Duodenal mucosa (tissue), 2 donors: ENCODE measurements at regions not wholly inside any gene's neighbourhood (a gene's known extent, or its start where the extent isn't known, plus 50 kb on each side); places are given as distances from the start of the nearest gene placed in this dataset.

Source experiments
- H3K27ac ChIP-seq: one replicate; pipeline ENCODE4 v1.7.0; 2013; ENCODE audit warnings: low read depth, low read length
- H3K27me3 ChIP-seq, 2 donors: one replicate each; pipeline ENCODE4 v1.7.0; 2013; ENCODE audit warnings: low read length in 2 of 2, control low read depth in 1 of 2; ENCODE audit not compliant: insufficient read depth in 2 of 2, control insufficient read depth in 1 of 2
- H3K36me3 ChIP-seq, 2 donors: one replicate each; pipeline ENCODE4 v1.7.0; 2013; ENCODE audit warnings: low read length in 2 of 2, control low read depth in 1 of 2; ENCODE audit not compliant: insufficient read depth in 2 of 2, control insufficient read depth in 1 of 2
- H3K4me1 ChIP-seq, 2 donors: one replicate each; pipeline ENCODE4 v1.7.0; 2013; ENCODE audit warnings: low read length in 2 of 2, control low read depth in 1 of 2; ENCODE audit not compliant: insufficient read depth in 2 of 2, control insufficient read depth in 1 of 2
- H3K4me3 ChIP-seq, 2 donors: one replicate each; pipeline ENCODE4 v1.7.0; 2013; ENCODE audit warnings: low read length in 2 of 2, low read depth in 1 of 2
- H3K9ac ChIP-seq, 2 donors: one replicate each; pipeline ENCODE4 v1.7.0; 2013; ENCODE audit warnings: low read length in 2 of 2, low read depth in 1 of 2
- H3K9me3 ChIP-seq, 2 donors: one replicate each; pipeline ENCODE4 v1.7.0; 2013; ENCODE audit warnings: low read length in 2 of 2, control low read depth in 1 of 2; ENCODE audit not compliant: control insufficient read depth in 1 of 2

- Histone ChIP-seq H3K4me1 (peaks cover 17 to 19% of the 10 kb centered on the region in 2 donors), H3K36me3 (no peaks in the 10 kb centered on the region), H3K27ac (no peak overlapping the region)
Measured at GRCh38 chr1:168923521-168924136, 182.9 kb upstream of the ATP1B1 start.

DNA sequence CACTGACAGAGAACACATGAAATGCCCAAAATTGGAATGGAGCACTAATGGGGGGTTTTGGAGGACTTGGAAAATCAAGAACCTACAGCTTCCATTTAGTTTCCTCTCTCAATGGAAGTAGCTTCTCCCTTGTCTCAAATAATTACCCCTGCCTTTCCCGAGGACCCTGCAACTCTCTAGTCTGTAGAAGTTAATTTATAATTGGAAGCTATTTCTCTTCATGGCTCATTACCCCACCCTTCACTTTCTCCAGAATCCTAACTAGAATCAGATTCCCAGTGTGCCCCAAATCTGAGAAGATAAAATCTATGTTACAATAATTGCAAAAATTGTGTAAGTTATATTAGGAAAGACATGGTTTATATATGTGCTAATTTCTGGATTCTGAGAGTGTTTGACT, 181.5 kb upstream of the ATP1B1 start:
- Histone ChIP-seq H3K9me3 (no peaks in the 10 kb centered on the region), H3K27ac (no peak overlapping the region), H3K36me3 (no peaks in the 10 kb centered on the region), H3K27me3 (no peaks in the 10 kb centered on the region), H3K4me1 (peaks cover 17 to 19% of the 10 kb centered on the region in 2 donors), H3K4me3 (no peak overlapping the region), H3K9ac (no peak overlapping the region)

More at GRCh38 chr1:168923521-168924136, 182.9 kb upstream of the ATP1B1 start:
- H3K4me3 ChIP-seq = no peak overlapping the region
- no peaks in the 10 kb centered on the region for H3K27me3 ChIP-seq
- no peak overlapping the region for H3K9ac ChIP-seq
- no peaks in the 10 kb centered on the region for H3K9me3 ChIP-seq

- no peak overlapping the region for H3K9ac ChIP-seq
- H3K9me3 ChIP-seq = no peaks in the 10 kb centered on the region
- no peak overlapping the region for H3K4me3 ChIP-seq
- H3K27ac ChIP-seq = no peak overlapping the region
- H3K27me3 ChIP-seq = no peaks in the 10 kb centered on the region
- no peaks in the 10 kb centered on the region for H3K36me3 ChIP-seq
- peaks cover 12% of the 10 kb centered on the region in 2 donors for H3K4me1 ChIP-seq
Measured at GRCh38 chr1:168926236-168926635, 180.3 kb upstream of the ATP1B1 start.

- H3K9ac ChIP-seq = no peak overlapping the region
- H3K4me3 ChIP-seq = no peak overlapping the region
- H3K4me1 ChIP-seq = no peaks in the 10 kb centered on the region
- H3K9me3 ChIP-seq = peaks cover 0 to 4% of the 10 kb centered on the region in 2 donors
- H3K27me3 ChIP-seq = no peaks in the 10 kb centered on the region
- no peak overlapping the region for H3K27ac ChIP-seq
- H3K36me3 ChIP-seq = no peaks in the 10 kb centered on the region
Measured at GRCh38 chr1:168932539-168932938, 174.0 kb upstream of the ATP1B1 start.

DNA sequence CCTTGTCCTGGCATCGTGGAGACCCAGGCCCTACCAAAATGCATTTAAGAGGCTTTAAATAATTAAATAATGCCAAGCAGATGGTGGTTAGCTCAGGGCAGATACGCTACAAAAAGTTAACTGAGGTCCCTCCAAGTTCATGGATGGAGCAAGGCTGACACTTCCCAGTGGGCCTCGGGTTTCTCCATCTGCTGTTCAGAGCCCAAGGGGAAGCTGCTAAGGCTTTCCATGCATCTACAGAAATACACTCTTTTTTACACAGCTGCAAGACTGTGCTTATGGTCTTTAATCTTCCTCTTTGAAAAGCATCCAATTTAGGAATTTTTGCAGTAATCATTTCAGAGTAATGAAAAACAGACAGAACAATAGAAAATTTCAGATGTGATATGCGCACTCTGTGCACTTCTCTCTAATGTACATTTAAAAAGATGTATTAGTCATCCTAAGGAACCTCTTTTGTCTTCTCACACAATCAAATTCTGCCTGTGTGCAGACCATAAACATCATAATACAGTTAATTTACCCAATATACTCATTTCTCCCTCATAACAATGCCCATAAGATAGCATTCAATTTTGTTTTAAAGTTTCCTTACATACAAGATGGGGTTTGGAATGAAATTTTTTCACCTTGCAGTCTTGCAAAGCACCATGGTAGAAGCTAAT, 173.2 kb upstream of the ATP1B1 start:
- H3K36me3 ChIP-seq = no peaks in the 10 kb centered on the region
- peaks cover 0 to 4% of the 10 kb centered on the region in 2 donors for H3K9me3 ChIP-seq
- H3K4me1 ChIP-seq = no peaks in the 10 kb centered on the region
- H3K27ac ChIP-seq = no peak overlapping the region
- no peak overlapping the region for H3K4me3 ChIP-seq
- no peak overlapping the region for H3K9ac ChIP-seq
- no peaks in the 10 kb centered on the region for H3K27me3 ChIP-seq

DNA sequence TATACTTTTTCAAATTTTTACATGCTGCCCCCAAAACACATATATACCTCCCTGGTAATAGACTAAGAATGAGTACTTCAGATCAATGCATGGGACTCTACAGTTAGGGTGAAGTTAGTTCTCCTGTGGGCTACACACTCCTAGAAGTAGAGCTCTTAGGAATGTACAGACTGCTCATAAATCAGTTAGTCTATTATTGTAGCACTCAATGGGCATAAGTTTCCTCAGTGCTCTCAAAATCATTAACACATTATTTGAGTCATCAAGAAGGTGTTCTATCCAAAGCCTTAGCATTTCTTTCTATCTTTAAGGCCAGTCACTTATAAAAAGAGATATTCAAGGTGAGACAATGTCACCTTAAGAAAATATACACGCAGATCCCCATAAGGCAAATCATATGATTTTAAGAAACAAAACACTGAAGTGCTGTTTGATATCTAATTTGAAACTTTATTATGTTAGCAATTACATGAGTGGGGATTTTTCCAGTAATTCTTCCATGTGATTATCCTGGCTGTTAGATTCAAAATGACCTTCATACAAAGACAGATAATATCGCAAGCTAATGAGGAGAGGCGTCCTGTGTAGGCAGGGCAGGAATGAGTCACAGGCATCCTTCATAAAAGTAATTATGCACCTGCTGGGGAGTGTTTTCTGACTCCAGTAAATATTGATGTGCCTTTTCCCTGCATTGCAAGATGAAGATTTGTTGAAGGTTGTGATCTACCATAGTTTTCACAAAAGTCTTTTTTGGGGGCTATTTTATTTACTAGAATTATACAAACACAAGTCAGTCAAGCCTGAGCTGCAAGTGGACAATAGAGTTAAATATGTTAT, 167.2 kb upstream of the ATP1B1 start:
- Histone ChIP-seq H3K9me3 (peaks cover 0 to 4% of the 10 kb centered on the region in 2 donors), H3K4me3 (no peak overlapping the region), H3K4me1 (peaks cover 11% of the 10 kb centered on the region in 2 donors), H3K27me3 (no peaks in the 10 kb centered on the region), H3K9ac (no peak overlapping the region), H3K27ac (no peak overlapping the region), H3K36me3 (no peaks in the 10 kb centered on the region)

- Histone ChIP-seq H3K27me3 (no peaks in the 10 kb centered on the region), H3K9ac (no peak overlapping the region), H3K36me3 (no peaks in the 10 kb centered on the region), H3K4me3 (no peak overlapping the region), H3K27ac (peak overlapping the region; percentile 43), H3K4me1 (peaks cover 11% of the 10 kb centered on the region in 2 donors), H3K9me3 (peaks cover 0 to 4% of the 10 kb centered on the region in 2 donors)
Measured at GRCh38 chr1:168939947-168940223, 166.6 kb upstream of the ATP1B1 start.

- Histone ChIP-seq H3K9ac (no peak overlapping the region), H3K27ac (no peak overlapping the region), H3K36me3 (no peaks in the 10 kb centered on the region), H3K4me1 (peaks cover 26 to 27% of the 10 kb centered on the region in 2 donors), H3K4me3 (no peak overlapping the region), H3K9me3 (no peaks in the 10 kb centered on the region), H3K27me3 (no peaks in the 10 kb centered on the region)
Measured at GRCh38 chr1:168941640-168942039, 164.8 kb upstream of the ATP1B1 start.

DNA sequence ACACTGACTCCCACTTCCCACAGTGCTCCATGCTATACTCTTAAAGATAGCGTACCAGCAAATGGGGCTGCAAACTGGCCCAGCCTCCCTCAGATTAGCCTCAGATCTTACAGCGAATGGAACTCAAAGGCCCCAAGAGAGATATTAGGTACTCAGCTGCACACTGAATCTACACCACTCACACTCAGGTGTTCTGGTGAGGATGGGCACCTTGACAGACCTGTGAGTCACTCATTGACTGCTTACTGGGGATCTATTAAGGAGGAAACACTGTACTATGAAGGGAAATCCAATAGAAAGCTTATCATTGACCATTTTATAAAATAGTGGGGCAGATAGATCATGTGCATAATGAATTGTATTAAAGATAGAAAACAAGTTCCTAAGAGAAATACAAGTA, 164.3 kb upstream of the ATP1B1 start:
- Histone ChIP-seq H3K4me1 (peaks cover 29 to 31% of the 10 kb centered on the region in 2 donors), H3K9ac (no peak overlapping the region), H3K27me3 (no peaks in the 10 kb centered on the region), H3K9me3 (no peaks in the 10 kb centered on the region), H3K4me3 (no peak overlapping the region), H3K36me3 (no peaks in the 10 kb centered on the region), H3K27ac (no peak overlapping the region)

DNA sequence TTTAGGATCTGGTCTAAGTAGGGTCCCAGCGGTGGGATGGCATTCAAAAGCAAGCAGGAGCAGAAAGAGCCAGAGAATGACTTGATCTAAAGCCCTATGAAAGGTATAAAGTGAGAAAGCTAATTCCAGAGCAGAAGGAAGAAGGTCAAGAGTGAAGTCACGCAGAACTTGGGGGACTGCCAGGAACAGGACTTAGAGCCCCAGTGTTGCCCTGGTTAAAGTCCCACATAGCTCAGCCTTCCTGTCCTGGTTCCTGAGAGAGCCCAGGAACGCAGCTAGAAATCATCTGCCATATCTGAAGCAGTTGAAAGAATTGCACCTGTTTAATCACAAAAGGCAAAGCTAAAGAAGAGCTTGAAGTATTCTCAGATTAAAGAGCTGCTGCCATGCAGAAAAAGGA, 160.6 kb upstream of the ATP1B1 start:
- no peaks in the 10 kb centered on the region for H3K27me3 ChIP-seq
- H3K4me3 ChIP-seq = no peak overlapping the region
- no peak overlapping the region for H3K9ac ChIP-seq
- no peaks in the 10 kb centered on the region for H3K9me3 ChIP-seq
- H3K36me3 ChIP-seq = no peaks in the 10 kb centered on the region
- H3K4me1 ChIP-seq = peaks cover 22% of the 10 kb centered on the region in 2 donors
- no peak overlapping the region for H3K27ac ChIP-seq
